Ishikawa (cell line): ENCODE measurements at regions not wholly inside any gene's neighbourhood (a gene's known extent, or its start where the extent isn't known, plus 50 kb on each side); places are given as distances from the start of the nearest gene placed in this dataset.

Experiments
- CEBPB ChIP-seq: IDR thresholded peaks from 2 replicates; pipeline ENCODE4 v1.6.1; 2012
- CREB1 ChIP-seq: IDR thresholded peaks from 2 replicates; pipeline ENCODE4 v1.6.1; 2012; ENCODE audit warnings: low read depth
- EGR1 ChIP-seq: IDR thresholded peaks from 2 replicates; pipeline ENCODE4 v1.6.1; 2012
- EP300 ChIP-seq: IDR thresholded peaks from 2 replicates; pipeline ENCODE4 v1.6.1; 2012; ENCODE audit warnings: borderline replicate concordance
- FOXM1 ChIP-seq: IDR thresholded peaks from 2 replicates; pipeline ENCODE4 v1.6.1; 2012; ENCODE audit warnings: low read depth, borderline replicate concordance
- NFIC ChIP-seq: IDR thresholded peaks from 2 replicates; pipeline ENCODE4 v1.6.1; 2012
- RAD21 ChIP-seq: IDR thresholded peaks from 2 replicates; pipeline ENCODE4 v1.6.1; 2012; ENCODE audit warnings: low read depth
- TAF1 ChIP-seq: IDR thresholded peaks from 2 replicates; pipeline ENCODE4 v1.6.1; 2012; ENCODE audit warnings: low read depth, mild to moderate bottlenecking
- TCF12 ChIP-seq: IDR thresholded peaks from 2 replicates; pipeline ENCODE4 v1.6.1; 2012; ENCODE audit warnings: low read depth
- TEAD4 ChIP-seq: IDR thresholded peaks from 2 replicates; pipeline ENCODE4 v1.6.1; 2012
- YY1 ChIP-seq: IDR thresholded peaks from 2 replicates; pipeline ENCODE4 v1.6.1; 2012; ENCODE audit warnings: low read depth
- TF ChIP-seq, protein P1 (sequence below): IDR thresholded peaks from 2 replicates; pipeline ENCODE4 v1.6.1; 2012; ENCODE audit warnings: low read depth, mild to moderate bottlenecking
- TF ChIP-seq, protein P2 (sequence below): IDR thresholded peaks from 2 replicates; pipeline ENCODE4 v1.6.1; 2012

DNA sequence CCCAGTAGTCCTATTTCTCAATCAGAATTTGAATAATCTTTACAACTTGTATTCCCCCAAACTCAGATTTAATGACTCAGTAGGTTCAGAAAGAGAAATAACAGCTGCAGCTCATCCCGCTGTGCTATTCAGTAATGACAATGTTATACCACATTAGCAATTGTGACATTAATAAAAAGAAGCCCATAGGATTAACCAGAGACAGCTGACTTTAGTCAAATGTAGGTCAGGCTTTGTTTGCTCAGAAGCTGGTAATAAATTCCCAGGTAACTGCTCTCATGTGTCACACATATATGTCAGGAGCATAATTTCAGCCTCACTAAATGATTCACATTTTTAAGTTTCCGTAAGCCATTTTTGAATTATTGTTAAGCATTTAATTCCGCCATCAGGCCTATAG is 222.0 kb upstream of the UBE2E2 start:
- TF ChIP-seq, protein P1, sequence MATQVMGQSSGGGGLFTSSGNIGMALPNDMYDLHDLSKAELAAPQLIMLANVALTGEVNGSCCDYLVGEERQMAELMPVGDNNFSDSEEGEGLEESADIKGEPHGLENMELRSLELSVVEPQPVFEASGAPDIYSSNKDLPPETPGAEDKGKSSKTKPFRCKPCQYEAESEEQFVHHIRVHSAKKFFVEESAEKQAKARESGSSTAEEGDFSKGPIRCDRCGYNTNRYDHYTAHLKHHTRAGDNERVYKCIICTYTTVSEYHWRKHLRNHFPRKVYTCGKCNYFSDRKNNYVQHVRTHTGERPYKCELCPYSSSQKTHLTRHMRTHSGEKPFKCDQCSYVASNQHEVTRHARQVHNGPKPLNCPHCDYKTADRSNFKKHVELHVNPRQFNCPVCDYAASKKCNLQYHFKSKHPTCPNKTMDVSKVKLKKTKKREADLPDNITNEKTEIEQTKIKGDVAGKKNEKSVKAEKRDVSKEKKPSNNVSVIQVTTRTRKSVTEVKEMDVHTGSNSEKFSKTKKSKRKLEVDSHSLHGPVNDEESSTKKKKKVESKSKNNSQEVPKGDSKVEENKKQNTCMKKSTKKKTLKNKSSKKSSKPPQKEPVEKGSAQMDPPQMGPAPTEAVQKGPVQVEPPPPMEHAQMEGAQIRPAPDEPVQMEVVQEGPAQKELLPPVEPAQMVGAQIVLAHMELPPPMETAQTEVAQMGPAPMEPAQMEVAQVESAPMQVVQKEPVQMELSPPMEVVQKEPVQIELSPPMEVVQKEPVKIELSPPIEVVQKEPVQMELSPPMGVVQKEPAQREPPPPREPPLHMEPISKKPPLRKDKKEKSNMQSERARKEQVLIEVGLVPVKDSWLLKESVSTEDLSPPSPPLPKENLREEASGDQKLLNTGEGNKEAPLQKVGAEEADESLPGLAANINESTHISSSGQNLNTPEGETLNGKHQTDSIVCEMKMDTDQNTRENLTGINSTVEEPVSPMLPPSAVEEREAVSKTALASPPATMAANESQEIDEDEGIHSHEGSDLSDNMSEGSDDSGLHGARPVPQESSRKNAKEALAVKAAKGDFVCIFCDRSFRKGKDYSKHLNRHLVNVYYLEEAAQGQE, result no peak
- TF ChIP-seq EGR1 (no peak), FOXM1 (no peak), CEBPB (no peak), TEAD4 (no peak), TCF12 (no peak), RAD21 (no peak), YY1 (no peak), EP300 (no peak), NFIC (no peak), TAF1 (no peak), CREB1 (no peak)
- TF ChIP-seq, protein P2, sequence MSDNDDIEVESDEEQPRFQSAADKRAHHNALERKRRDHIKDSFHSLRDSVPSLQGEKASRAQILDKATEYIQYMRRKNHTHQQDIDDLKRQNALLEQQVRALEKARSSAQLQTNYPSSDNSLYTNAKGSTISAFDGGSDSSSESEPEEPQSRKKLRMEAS, result no peak
